HCT116 (cell line): ENCODE measurements at regions not wholly inside any gene's neighbourhood (a gene's known extent, or its start where the extent isn't known, plus 50 kb on each side); places are given as distances from the start of the nearest gene placed in this dataset.

Experiments used
- ATAC-seq: fragments of 200-7000 bp; cut with Tn5 transposase; 2 replicates; pipeline ENCODE4 v1.9.1; 2020; ENCODE audit warnings: mild to moderate bottlenecking, moderate library complexity
- BruUV-seq: library from RNA; stranded (reverse); fragments of 400-500 nt; replicated peaks from 2 replicates; lab custom pipeline; 2021; lab: Mats Ljungman, UMichigan
- CTCF ChIA-PET: fragments of 300-600 bp; sonication (Branson Sonifier 250); formaldehyde crosslinking; loops from one replicate; lab custom pipeline; 2021; ENCODE audit warnings: antibody characterized with exemption; lab: Charles Lee
- POLR2A ChIA-PET: fragments of 300-600, 350-600 bp; sonication (Branson Sonifier 250); formaldehyde crosslinking; loops from one replicate; lab custom pipeline; 2021; ENCODE audit warnings: antibody characterized with exemption; lab: Charles Lee
- RAD21 ChIA-PET, 2 experiments: fragments of 300-600 bp; sonication (Branson Sonifier 250); formaldehyde crosslinking; loops; one replicate each; lab custom pipeline; 2023; ENCODE audit warnings: low total read pairs in 2 of 2; ENCODE audit not compliant: uncharacterized antibody in 2 of 2, unreplicated experiment in 2 of 2, low non-redundant PET in 1 of 2; lab: Charles Lee
- DNase-seq: peaks from one replicate; pipeline ENCODE4 v3.0.0-alpha.2; 2010; ENCODE audit warnings: low read depth, low spot score
- H2AFZ ChIP-seq: fragments of 200-600 bp; shearing (Covaris generic), sonication (generic); 2 replicates; pipeline ENCODE4 v1.6.1; 2017; ENCODE audit warnings: low read depth, mixed run types, mixed read lengths, antibody characterized with exemption, low read length; ENCODE audit not compliant: poor library complexity, severe bottlenecking
- H3K27ac ChIP-seq: 2 replicates; pipeline ENCODE4 v1.5.1; 2012; ENCODE audit warnings: low read depth, low read length
- H3K27me3 ChIP-seq: fragments of 200-600 bp; sonication (generic); 2 replicates; pipeline ENCODE4 v1.6.1; 2016; ENCODE audit warnings: mixed run types, low read length, mixed read lengths; ENCODE audit not compliant: insufficient read depth
- H3K36me3 ChIP-seq, 2 experiments: fragments of 200-500 bp in 1 of 2; fragments of 200-600 bp in 1 of 2; sonication (Bioruptor generic) in 1 of 2; sonication (generic) in 1 of 2; 2 replicates each; pipeline versions ENCODE4 v1.5.1 to v1.6.1; 2014 to 2016; ENCODE audit warnings: low read length in 2 of 2, inconsistent platforms in 1 of 2, mixed read lengths in 1 of 2, mixed run types in 1 of 2; ENCODE audit not compliant: insufficient read depth in 2 of 2, control insufficient read depth in 1 of 2
- H3K4me1 ChIP-seq, 2 experiments: fragments of 200-600 bp in 1 of 2; sonication (generic) in 1 of 2; 2 replicates each; pipeline versions ENCODE4 v1.5.1 to v1.6.1; 2012 to 2017; ENCODE audit warnings: low read length in 2 of 2, inconsistent platforms in 1 of 2, mild to moderate bottlenecking in 1 of 2, mixed read lengths in 1 of 2, mixed run types in 1 of 2, moderate library complexity in 1 of 2; ENCODE audit not compliant: insufficient read depth in 2 of 2, control insufficient read depth in 1 of 2
- H3K4me2 ChIP-seq: fragments of 200-600 bp; sonication (generic); 2 replicates; pipeline ENCODE4 v1.6.1; 2017; ENCODE audit warnings: mixed run types, low read length, mixed read lengths
- H3K4me3 ChIP-seq, 2 experiments: fragments of 200-600 bp in 1 of 2; sonication (generic) in 1 of 2; replicated peaks in 1 of 2; 2 replicates each; pipeline ENCODE4 v1.5.1; 2011 to 2016; ENCODE audit warnings: low read length in 2 of 2, control low read depth in 1 of 2, low read depth in 1 of 2, mild to moderate bottlenecking in 1 of 2, mixed read lengths in 1 of 2, mixed run types in 1 of 2
- H3K79me2 ChIP-seq: fragments of 200-600 bp; sonication (generic); 2 replicates; pipeline ENCODE4 v1.6.1; 2017; ENCODE audit warnings: mild to moderate bottlenecking, mixed run types, low read length, moderate library complexity, mixed read lengths; ENCODE audit not compliant: insufficient read depth
- H3K9ac ChIP-seq: fragments of 200-600 bp; sonication (generic); 2 replicates; pipeline ENCODE4 v1.6.1; 2016; ENCODE audit warnings: low read length, mixed read lengths
- H3K9me2 ChIP-seq: fragments of 200-600 bp; sonication (generic), shearing (Covaris generic); 2 replicates; pipeline ENCODE4 v1.6.1; 2017; ENCODE audit warnings: mixed run types, mild to moderate bottlenecking, moderate library complexity; ENCODE audit not compliant: insufficient read depth
- H3K9me3 ChIP-seq, 2 experiments: fragments of 200-500 bp in 1 of 2; fragments of 200-600 bp in 1 of 2; sonication (Bioruptor generic) in 1 of 2; sonication (generic) in 1 of 2; 2 replicates each; pipeline ENCODE4 v1.6.1; 2014 to 2017; ENCODE audit warnings: low read length in 2 of 2, mixed read lengths in 2 of 2, inconsistent platforms in 1 of 2, low read depth in 1 of 2, mild to moderate bottlenecking in 1 of 2, mixed run types in 1 of 2, moderate library complexity in 1 of 2; ENCODE audit not compliant: control insufficient read depth in 1 of 2, insufficient read depth in 1 of 2
- H4K20me1 ChIP-seq: fragments of 200-600 bp; sonication (generic), shearing (Covaris generic); 2 replicates; pipeline ENCODE4 v1.6.1; 2017; ENCODE audit warnings: mixed run types, mild to moderate bottlenecking, moderate library complexity; ENCODE audit not compliant: insufficient read depth
- CBX3 ChIP-seq: IDR thresholded peaks from 2 replicates; pipeline ENCODE4 v1.6.1; 2012; ENCODE audit warnings: low read depth
- CEBPB ChIP-seq: IDR thresholded peaks from 2 replicates; pipeline ENCODE4 v1.6.1; 2012; ENCODE audit warnings: low read depth
- EGR1 ChIP-seq: IDR thresholded peaks from 2 replicates; pipeline ENCODE4 v1.6.1; 2012; ENCODE audit warnings: low read depth
- ELF1 ChIP-seq: IDR thresholded peaks from 2 replicates; pipeline ENCODE4 v1.6.1; 2012; ENCODE audit warnings: low read depth, borderline replicate concordance
- EZH2 ChIP-seq: fragments of 200-600 bp; sonication (generic); IDR thresholded peaks from 2 replicates; pipeline ENCODE4 v1.6.1; 2017; ENCODE audit warnings: antibody characterized with exemption, mixed run types
- EZH2phosphoT487 ChIP-seq: fragments of 200-600 bp; IDR thresholded peaks from 2 replicates; pipeline ENCODE4 v1.6.1; 2018; ENCODE audit warnings: antibody characterized with exemption, borderline replicate concordance
- FOSL1 ChIP-seq: IDR thresholded peaks from 2 replicates; pipeline ENCODE4 v1.6.1; 2012; ENCODE audit warnings: low read depth
- JUND ChIP-seq: IDR thresholded peaks from 2 replicates; pipeline ENCODE4 v1.6.1; 2012
- MAX ChIP-seq: IDR thresholded peaks from 2 replicates; pipeline ENCODE4 v1.6.1; 2012
- POLR2A ChIP-seq: IDR thresholded peaks from 2 replicates; pipeline ENCODE4 v1.7.0; 2011; ENCODE audit warnings: borderline replicate concordance; ENCODE audit not compliant: insufficient read depth, insufficient read length; ENCODE audit errors: extremely low read depth
- POLR2AphosphoS5 ChIP-seq: IDR thresholded peaks from 2 replicates; pipeline ENCODE4 v1.6.1; 2011; ENCODE audit warnings: mild to moderate bottlenecking, low read depth, low read length, moderate library complexity
- RAD21 ChIP-seq: IDR thresholded peaks from 2 replicates; pipeline ENCODE4 v1.6.1; 2012; ENCODE audit warnings: low read depth, mild to moderate bottlenecking
- SIN3A ChIP-seq: IDR thresholded peaks from 2 replicates; pipeline ENCODE4 v1.6.1; 2012; ENCODE audit warnings: low read depth
- SP1 ChIP-seq: IDR thresholded peaks from 2 replicates; pipeline ENCODE4 v1.6.1; 2012; ENCODE audit warnings: low read depth
- SRF ChIP-seq: IDR thresholded peaks from 2 replicates; pipeline ENCODE4 v1.6.1; 2012; ENCODE audit warnings: low read depth
- TCF7L2 ChIP-seq: IDR thresholded peaks from 2 replicates; pipeline ENCODE4 v1.7.0; 2011; ENCODE audit warnings: borderline replicate concordance, inconsistent platforms; ENCODE audit not compliant: insufficient read depth, insufficient read length; ENCODE audit errors: extremely low read depth
- YY1 ChIP-seq: IDR thresholded peaks from 2 replicates; pipeline ENCODE4 v1.6.1; 2011; ENCODE audit warnings: low read length, low read depth, moderate library complexity, mild to moderate bottlenecking; ENCODE audit not compliant: insufficient replicate concordance; ENCODE audit errors: extremely low read depth
- ZFX ChIP-seq: fragments of 450-650 bp; IDR thresholded peaks from 2 replicates; pipeline ENCODE4 v1.6.1; 2017
- intact Hi-C: fragments of 100-400 bp; cut with micrococcal nuclease; formaldehyde crosslinking; loops from 2 replicates; pipeline ENCODE4 v1.10.0; 2022
- TF ChIP-seq, protein P1 (sequence below), 3 experiments: fragments of 200-600 bp in 1 of 3; sonication (generic) in 1 of 3; IDR thresholded peaks in 2 of 3; conservative IDR thresholded peaks in 1 of 3; 2 replicates each; pipeline ENCODE4 v1.5.1; 2012 to 2017; ENCODE audit warnings: low read depth in 2 of 3, low read length in 2 of 3, antibody characterized with exemption in 1 of 3, borderline replicate concordance in 1 of 3, control low read depth in 1 of 3, mild to moderate bottlenecking in 1 of 3, mixed read lengths in 1 of 3, mixed run types in 1 of 3, moderate library complexity in 1 of 3; ENCODE audit not compliant: insufficient read depth in 1 of 3
- TF ChIP-seq, protein P2 (sequence below): IDR thresholded peaks from 2 replicates; pipeline ENCODE4 v1.6.1; 2011; ENCODE audit warnings: mild to moderate bottlenecking, low read length, moderate library complexity; ENCODE audit not compliant: insufficient replicate concordance; ENCODE audit errors: extremely low read depth
- TF ChIP-seq, protein P3 (sequence below): IDR thresholded peaks from 2 replicates; pipeline ENCODE4 v1.6.1; 2012

DNA sequence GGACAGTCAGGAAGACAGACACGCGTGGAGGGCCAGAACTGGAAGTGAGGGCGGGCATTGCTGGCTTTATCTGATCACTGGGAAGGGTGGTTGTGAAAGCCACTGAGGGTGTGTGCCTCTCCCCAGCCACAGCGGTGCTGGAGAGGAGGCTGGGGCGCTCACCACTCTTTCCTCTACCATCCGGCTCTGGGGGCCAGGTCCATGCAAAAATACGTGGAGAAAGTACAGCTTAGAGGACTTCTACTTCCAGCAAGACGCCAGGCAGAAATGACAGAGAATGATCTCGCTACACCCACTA, 148.8 kb upstream of the RPS6KA2 start (continued):
- no peak for TF ChIP-seq EGR1
- TF ChIP-seq SRF, result no peak

GRCh38 chr6:166775180-166775922, 148.3 kb upstream of the RPS6KA2 start:
- Histone ChIP-seq H3K79me2 (no peaks in the 10 kb centered on the region), H3K27me3 (no peaks in the 10 kb centered on the region), H2AFZ (no peak overlapping the region), H3K9me3 (no peaks in the 10 kb centered on the region), H3K4me2 (peak overlapping the region; percentile 21), H3K9ac (no peak overlapping the region), H3K4me1 (peaks cover 0 to 15% of the 10 kb centered on the region in 2 experiments; a peak in 1 of 4 replicates), H3K9me2 (no peaks in the 10 kb centered on the region), H3K4me3 (no peak overlapping the region), H3K27ac (no peak overlapping the region), H3K36me3 (no peaks in the 10 kb centered on the region), H4K20me1 (no peaks in the 10 kb centered on the region)
- ChIA-PET CTCF (interaction anchor here (0.6 to 3.0 kb wide), 24 partner anchors 10 to 618 kb away, joined by 3 to 28 read pairs (median 6); partner anchors contain the start of genes CEP43, RNASET2 and UNC93A), POLR2A (interaction anchor here (1.9 kb wide), 1 partner anchor 214 kb away, joined by 4 read pairs; no protein-coding TSS in a partner anchor), RAD21 (interaction anchor here (0.6 to 4.3 kb wide), 7 partner anchors 12 to 367 kb away, joined by 3 to 13 read pairs (median 6); partner anchors contain the start of gene RPS6KA2 (in 1 of the 2))
- DNase-seq (peak; percentile 51), ATAC-seq (peak; percentile 85)
- intact Hi-C loops, result loop anchor here (1.0 to 10.0 kb wide), 5 partner anchors 176 to 509 kb away; no protein-coding TSS in a partner anchor
- BruUV-seq, result no TSS peak
- TF ChIP-seq TCF7L2 (no peak), POLR2A (no peak), MAX (peak; percentile 42; the same call in 1 of the 2 replicates), SIN3A (no peak), RAD21 (peak; percentile 92), SRF (no peak), CBX3 (no peak), ELF1 (no peak), SP1 (no peak), EGR1 (no peak), POLR2AphosphoS5 (no peak), FOSL1 (no peak), EZH2 (no peak), JUND (no peak), EZH2phosphoT487 (no peak), YY1 (no peak), ZFX (no peak), CEBPB (no peak)
- TF ChIP-seq, protein P1, sequence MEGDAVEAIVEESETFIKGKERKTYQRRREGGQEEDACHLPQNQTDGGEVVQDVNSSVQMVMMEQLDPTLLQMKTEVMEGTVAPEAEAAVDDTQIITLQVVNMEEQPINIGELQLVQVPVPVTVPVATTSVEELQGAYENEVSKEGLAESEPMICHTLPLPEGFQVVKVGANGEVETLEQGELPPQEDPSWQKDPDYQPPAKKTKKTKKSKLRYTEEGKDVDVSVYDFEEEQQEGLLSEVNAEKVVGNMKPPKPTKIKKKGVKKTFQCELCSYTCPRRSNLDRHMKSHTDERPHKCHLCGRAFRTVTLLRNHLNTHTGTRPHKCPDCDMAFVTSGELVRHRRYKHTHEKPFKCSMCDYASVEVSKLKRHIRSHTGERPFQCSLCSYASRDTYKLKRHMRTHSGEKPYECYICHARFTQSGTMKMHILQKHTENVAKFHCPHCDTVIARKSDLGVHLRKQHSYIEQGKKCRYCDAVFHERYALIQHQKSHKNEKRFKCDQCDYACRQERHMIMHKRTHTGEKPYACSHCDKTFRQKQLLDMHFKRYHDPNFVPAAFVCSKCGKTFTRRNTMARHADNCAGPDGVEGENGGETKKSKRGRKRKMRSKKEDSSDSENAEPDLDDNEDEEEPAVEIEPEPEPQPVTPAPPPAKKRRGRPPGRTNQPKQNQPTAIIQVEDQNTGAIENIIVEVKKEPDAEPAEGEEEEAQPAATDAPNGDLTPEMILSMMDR (IDR thresholded peaks at IDR 0.05 in 2 of 3, conservative IDR thresholded peaks at IDR 0.05 in 1 of 3; ENCODE audit: borderline replicate concordance in 1 of 3, insufficient read depth in 1 of 3, low read depth in 2 of 3, low read length in 2 of 3), result peak; percentile 83 to 88 (median 86)
- TF ChIP-seq, protein P2, sequence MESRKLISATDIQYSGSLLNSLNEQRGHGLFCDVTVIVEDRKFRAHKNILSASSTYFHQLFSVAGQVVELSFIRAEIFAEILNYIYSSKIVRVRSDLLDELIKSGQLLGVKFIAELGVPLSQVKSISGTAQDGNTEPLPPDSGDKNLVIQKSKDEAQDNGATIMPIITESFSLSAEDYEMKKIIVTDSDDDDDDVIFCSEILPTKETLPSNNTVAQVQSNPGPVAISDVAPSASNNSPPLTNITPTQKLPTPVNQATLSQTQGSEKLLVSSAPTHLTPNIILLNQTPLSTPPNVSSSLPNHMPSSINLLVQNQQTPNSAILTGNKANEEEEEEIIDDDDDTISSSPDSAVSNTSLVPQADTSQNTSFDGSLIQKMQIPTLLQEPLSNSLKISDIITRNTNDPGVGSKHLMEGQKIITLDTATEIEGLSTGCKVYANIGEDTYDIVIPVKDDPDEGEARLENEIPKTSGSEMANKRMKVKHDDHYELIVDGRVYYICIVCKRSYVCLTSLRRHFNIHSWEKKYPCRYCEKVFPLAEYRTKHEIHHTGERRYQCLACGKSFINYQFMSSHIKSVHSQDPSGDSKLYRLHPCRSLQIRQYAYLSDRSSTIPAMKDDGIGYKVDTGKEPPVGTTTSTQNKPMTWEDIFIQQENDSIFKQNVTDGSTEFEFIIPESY, result no peak
- TF ChIP-seq, protein P3, sequence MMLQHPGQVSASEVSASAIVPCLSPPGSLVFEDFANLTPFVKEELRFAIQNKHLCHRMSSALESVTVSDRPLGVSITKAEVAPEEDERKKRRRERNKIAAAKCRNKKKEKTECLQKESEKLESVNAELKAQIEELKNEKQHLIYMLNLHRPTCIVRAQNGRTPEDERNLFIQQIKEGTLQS, result no peak
